ENCODE measurements at regions not wholly inside any gene's neighbourhood (a gene's known extent, or its start where the extent isn't known, plus 50 kb on each side); places are given as distances from the start of the nearest gene placed in this dataset.

DNA sequence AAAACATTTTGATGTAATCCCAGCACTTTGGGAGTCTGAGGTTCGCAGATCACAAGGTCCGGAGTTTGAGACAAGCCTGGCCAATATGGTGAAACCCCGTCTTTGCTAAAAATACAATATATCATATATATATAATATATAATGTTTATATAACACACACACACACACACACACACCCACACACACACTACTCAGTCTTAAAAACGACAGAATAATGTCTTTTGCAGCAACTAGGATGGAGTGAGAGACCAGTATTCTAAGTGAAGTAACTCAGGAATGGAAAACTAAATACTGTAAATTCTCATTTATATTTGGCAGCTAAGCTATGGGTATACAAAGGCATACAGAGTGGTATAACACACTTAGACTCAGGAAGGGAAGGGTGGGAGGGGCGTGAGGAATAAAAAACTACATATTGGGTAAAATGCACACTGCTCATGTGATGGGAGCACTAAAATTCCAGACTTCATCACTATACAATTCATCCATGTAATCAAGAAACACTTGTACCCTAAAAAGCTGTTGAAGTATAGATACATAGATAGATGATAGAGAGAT, 231.2 kb upstream of the SEMA3A start:
- no peak for TF ChIP-seq GATA2 (IDR thresholded peaks at IDR 0.05; ENCODE audit: low read depth, low read length)
- TF ChIP-seq GATA3 (IDR thresholded peaks at IDR 0.05; ENCODE audit: low read depth, low read length) = no peak

DNA sequence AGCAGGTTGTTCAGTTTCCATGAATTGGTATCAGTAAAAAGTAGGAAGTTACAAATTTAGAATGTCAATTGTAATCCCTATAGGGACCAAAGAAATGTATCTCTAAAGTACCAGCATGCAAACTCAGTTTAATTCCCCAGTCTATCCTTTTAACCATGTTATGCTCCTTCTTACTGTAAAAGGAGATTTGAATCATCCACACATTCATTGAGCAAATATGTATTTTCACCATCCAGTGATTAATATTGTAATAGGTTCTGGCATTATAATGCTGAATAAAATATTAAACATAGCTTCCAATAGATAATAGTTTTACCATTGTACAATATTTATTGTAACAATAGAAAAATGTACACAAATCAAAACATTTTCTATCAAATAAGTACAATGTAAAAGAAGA, 228.2 kb upstream of the SEMA3A start:
- TF ChIP-seq GATA2 (IDR thresholded peaks at IDR 0.05; ENCODE audit: low read depth, low read length) (no peak), GATA3 (IDR thresholded peaks at IDR 0.05; ENCODE audit: low read depth, low read length) (no peak)

- TF ChIP-seq GATA2 (IDR thresholded peaks at IDR 0.05; ENCODE audit: low read depth, low read length) = no peak
- TF ChIP-seq GATA3 (IDR thresholded peaks at IDR 0.05; ENCODE audit: low read depth, low read length) = no peak
These were observed 217.8 kb upstream of the SEMA3A start for GRCh38 chr7:84412161-84412969.

- TF ChIP-seq GATA3 (IDR thresholded peaks at IDR 0.05; ENCODE audit: low read depth, low read length) = no peak
- no peak for TF ChIP-seq GATA2 (IDR thresholded peaks at IDR 0.05; ENCODE audit: low read depth, low read length)
These were observed 205.1 kb upstream of the SEMA3A start for GRCh38 chr7:84399661-84400060.

- no peak for TF ChIP-seq GATA3 (IDR thresholded peaks at IDR 0.05; ENCODE audit: low read depth, low read length)
- TF ChIP-seq GATA2 (IDR thresholded peaks at IDR 0.05; ENCODE audit: low read depth, low read length) = no peak
These were observed 199.6 kb upstream of the SEMA3A start for GRCh38 chr7:84394219-84394618.

GRCh38 chr7:84393786-84394185, 199.2 kb upstream of the SEMA3A start:
- TF ChIP-seq GATA2 (IDR thresholded peaks at IDR 0.05; ENCODE audit: low read depth, low read length) (no peak), GATA3 (IDR thresholded peaks at IDR 0.05; ENCODE audit: low read depth, low read length) (no peak)

DNA sequence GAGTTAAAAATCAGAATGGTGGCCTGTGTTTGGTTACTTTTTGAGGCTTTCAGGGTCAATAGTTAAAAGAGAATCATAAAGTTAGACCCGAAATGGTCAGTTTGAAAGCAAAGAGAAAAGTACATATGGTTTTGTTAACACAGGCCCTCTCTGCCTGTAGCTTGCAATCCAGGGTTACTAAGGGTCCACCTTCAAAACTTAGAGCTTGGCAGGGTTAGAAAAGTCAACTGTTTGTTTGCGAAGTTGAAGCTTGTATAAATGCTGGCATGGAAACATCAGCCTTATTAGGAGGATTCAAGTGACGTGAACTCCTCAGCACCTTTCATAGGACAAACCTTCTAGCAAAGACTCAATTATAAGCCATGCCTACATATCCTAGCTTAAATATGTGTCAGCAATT, 196.3 kb upstream of the SEMA3A start:
- TF ChIP-seq GATA2 (IDR thresholded peaks at IDR 0.05; ENCODE audit: low read depth, low read length) = no peak
- TF ChIP-seq GATA3 (IDR thresholded peaks at IDR 0.05; ENCODE audit: low read depth, low read length) = no peak

GRCh38 chr7:84389242-84389641, 194.7 kb upstream of the SEMA3A start:
- TF ChIP-seq GATA2 (IDR thresholded peaks at IDR 0.05; ENCODE audit: low read depth, low read length) (no peak), GATA3 (IDR thresholded peaks at IDR 0.05; ENCODE audit: low read depth, low read length) (no peak)

DNA sequence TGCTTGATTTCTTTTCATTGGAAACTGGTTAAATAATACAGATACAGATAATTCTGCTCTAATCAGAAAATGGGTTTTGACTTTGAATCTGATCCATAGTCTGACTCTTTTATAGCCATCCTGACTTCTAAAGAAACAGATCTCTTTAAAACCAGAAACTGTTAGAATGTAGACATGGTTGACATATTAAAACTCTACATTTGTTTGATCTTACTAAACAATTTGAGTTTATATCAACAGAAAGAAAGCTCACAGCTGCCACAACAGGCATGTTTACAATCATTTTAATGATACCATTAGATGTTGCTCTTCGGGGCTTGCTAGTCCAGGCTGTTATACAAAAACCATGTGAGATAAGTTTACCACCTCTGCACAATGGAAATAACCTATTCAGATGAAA, 193.0 kb upstream of the SEMA3A start:
- TF ChIP-seq GATA3 (IDR thresholded peaks at IDR 0.05; ENCODE audit: low read depth, low read length) = no peak
- TF ChIP-seq GATA2 (IDR thresholded peaks at IDR 0.05; ENCODE audit: low read depth, low read length) = no peak

DNA sequence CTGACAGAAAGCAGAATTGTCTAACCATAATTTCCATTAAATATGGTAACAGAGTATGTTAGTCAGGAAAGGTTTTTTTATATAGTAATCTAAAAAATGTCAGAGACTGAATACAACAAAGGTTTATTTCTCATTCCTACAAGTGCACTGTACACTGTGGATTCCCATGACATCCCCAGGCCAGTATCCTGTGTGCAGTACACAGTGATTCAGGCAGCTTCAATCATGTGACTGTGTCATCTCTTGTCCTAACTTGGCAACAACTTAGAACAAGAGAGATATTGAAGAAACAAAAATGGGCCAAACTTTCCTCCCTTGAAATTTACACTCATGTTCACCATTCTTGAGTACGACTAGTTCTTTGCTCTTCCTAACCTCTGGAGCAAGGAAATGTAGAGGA, 189.8 kb upstream of the SEMA3A start:
- TF ChIP-seq GATA3 (IDR thresholded peaks at IDR 0.05; ENCODE audit: low read depth, low read length) (no peak), GATA2 (IDR thresholded peaks at IDR 0.05; ENCODE audit: low read depth, low read length) (no peak)

GRCh38 chr7:84379446-84379845, 184.9 kb upstream of the SEMA3A start:
- no peak for TF ChIP-seq GATA2 (IDR thresholded peaks at IDR 0.05; ENCODE audit: low read depth, low read length)
- no peak for TF ChIP-seq GATA3 (IDR thresholded peaks at IDR 0.05; ENCODE audit: low read depth, low read length)

GRCh38 chr7:84372712-84373111, 178.1 kb upstream of the SEMA3A start:
- no peak for TF ChIP-seq GATA3 (IDR thresholded peaks at IDR 0.05; ENCODE audit: low read depth, low read length)
- no peak for TF ChIP-seq GATA2 (IDR thresholded peaks at IDR 0.05; ENCODE audit: low read depth, low read length)

GRCh38 chr7:84372155-84372621, 177.6 kb upstream of the SEMA3A start:
- no peak for TF ChIP-seq GATA3 (IDR thresholded peaks at IDR 0.05; ENCODE audit: low read depth, low read length)
- TF ChIP-seq GATA2 (IDR thresholded peaks at IDR 0.05; ENCODE audit: low read depth, low read length) = no peak

DNA sequence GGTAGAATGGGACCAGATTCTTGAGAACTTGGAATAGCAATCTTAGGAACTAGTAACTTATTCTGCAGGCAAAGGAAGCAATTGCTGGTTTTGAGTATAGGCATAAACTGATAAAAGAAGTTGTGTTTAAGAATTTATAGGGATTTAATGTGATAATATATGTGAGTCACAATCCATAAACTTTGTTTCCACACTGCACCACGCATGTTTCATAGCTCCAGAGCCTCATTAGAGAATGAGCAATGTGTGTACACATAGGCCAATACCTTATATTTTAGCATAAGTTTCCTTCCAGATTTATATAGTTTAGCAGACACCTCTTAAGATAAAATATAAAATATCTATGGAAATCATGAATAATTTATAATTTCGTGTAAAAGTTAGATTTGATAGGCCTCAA, 175.5 kb upstream of the SEMA3A start:
- no peak for TF ChIP-seq GATA3 (IDR thresholded peaks at IDR 0.05; ENCODE audit: low read depth, low read length)
- no peak for TF ChIP-seq GATA2 (IDR thresholded peaks at IDR 0.05; ENCODE audit: low read depth, low read length)

DNA sequence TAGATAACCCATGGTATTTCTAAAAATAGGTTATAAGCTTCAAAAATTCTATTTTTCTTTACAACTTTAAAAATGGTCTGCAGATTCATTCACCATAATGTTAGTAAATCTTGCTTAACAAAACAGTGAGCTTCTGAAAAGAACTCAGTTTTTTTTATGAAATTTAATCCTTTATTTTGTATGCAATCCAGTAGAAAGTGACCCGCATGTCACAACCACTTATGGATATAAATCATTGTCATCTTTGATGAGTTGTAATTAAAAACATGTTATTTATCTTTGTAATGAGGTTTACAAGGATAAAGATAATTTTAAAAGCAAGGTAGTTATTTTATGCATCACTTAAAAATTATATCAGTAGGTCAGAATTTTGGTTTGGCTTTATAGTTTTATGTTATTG, 173.5 kb upstream of the SEMA3A start:
- TF ChIP-seq GATA2 (IDR thresholded peaks at IDR 0.05; ENCODE audit: low read depth, low read length) = no peak
- TF ChIP-seq GATA3 (IDR thresholded peaks at IDR 0.05; ENCODE audit: low read depth, low read length) = no peak

Data from SH-SY5Y (cell line).